GM23338 (cell line): ENCODE measurements at regions not wholly inside any gene's neighbourhood (a gene's known extent, or its start where the extent isn't known, plus 50 kb on each side); places are given as distances from the start of the nearest gene placed in this dataset.
"Not testable (repeated sequence)": the region's sequence is repeated elsewhere in the genome, so short reads cannot be mapped to it uniquely, and the experiment has no call there.

Source experiments
- ATAC-seq: fragments of 200-7000 bp; cut with Tn5 transposase; 3 replicates; pipeline ENCODE4 v1.9.1; 2020
- DNase-seq: peaks from one replicate; pipeline ENCODE4 v3.0.0-alpha.2; 2015; ENCODE audit warnings: low spot score
- H2AFZ ChIP-seq: fragments of 200-600 bp; sonication (generic); 2 replicates; pipeline ENCODE4 v1.8.0; 2016; ENCODE audit warnings: antibody characterized with exemption, mild to moderate bottlenecking, moderate library complexity
- H3F3A ChIP-seq: fragments of 200-600 bp; sonication (generic); replicated peaks from 2 replicates; pipeline ENCODE4 v1.8.0; 2017; ENCODE audit warnings: antibody characterized with exemption, mixed run types, low read depth
- H3K27ac ChIP-seq: fragments of 200-600 bp; sonication (generic); 2 replicates; pipeline ENCODE4 v1.6.1; 2016; ENCODE audit warnings: low read depth
- H3K27me3 ChIP-seq: fragments of 200-600 bp; sonication (generic); 2 replicates; pipeline ENCODE4 v1.8.0; 2016; ENCODE audit warnings: mild to moderate bottlenecking, mixed run types, moderate library complexity; ENCODE audit not compliant: insufficient read depth
- H3K36me3 ChIP-seq: fragments of 200-600 bp; sonication (generic); 2 replicates; pipeline ENCODE4 v1.8.0; 2016; ENCODE audit warnings: mild to moderate bottlenecking; ENCODE audit not compliant: insufficient read depth
- H3K4me1 ChIP-seq: fragments of 200-600 bp; sonication (generic); 2 replicates; pipeline ENCODE4 v1.8.0; 2016; ENCODE audit warnings: mild to moderate bottlenecking, moderate library complexity; ENCODE audit not compliant: insufficient read depth
- H3K4me2 ChIP-seq: fragments of 200-600 bp; sonication (generic); 2 replicates; pipeline ENCODE4 v1.7.1; 2017; ENCODE audit warnings: mixed run types
- H3K4me3 ChIP-seq: fragments of 200-600 bp; sonication (generic); 2 replicates; pipeline ENCODE4 v1.6.1; 2016; ENCODE audit warnings: mixed run types
- H3K79me2 ChIP-seq: fragments of 200-600 bp; sonication (generic); replicated peaks from 2 replicates; pipeline ENCODE4 v1.8.0; 2017; ENCODE audit warnings: mild to moderate bottlenecking; ENCODE audit not compliant: insufficient read depth
- H3K9me2 ChIP-seq: fragments of 200-600 bp; sonication (generic); 2 replicates; pipeline ENCODE4 v1.8.0; 2017; ENCODE audit not compliant: insufficient read depth
- H4K20me1 ChIP-seq: fragments of 200-600 bp; sonication (generic); replicated peaks from 2 replicates; pipeline ENCODE4 v1.8.0; 2017; ENCODE audit warnings: mild to moderate bottlenecking; ENCODE audit not compliant: insufficient read depth
- H3K27ac Mint-ChIP-seq: 2 replicates; pipeline ENCODE4 v1.8.0; 2020; ENCODE audit warnings: inconsistent platforms, mild to moderate bottlenecking, moderate library complexity, mixed read lengths
- H3K27me3 Mint-ChIP-seq: 3 replicates; pipeline ENCODE4 v1.8.0; 2022; ENCODE audit warnings: low read depth, mild to moderate bottlenecking, moderate library complexity, mixed read lengths, inconsistent platforms; ENCODE audit not compliant: insufficient read depth, poor library complexity
- H3K36me3 Mint-ChIP-seq: 3 replicates; pipeline ENCODE4 v1.8.0; 2021; ENCODE audit warnings: low read depth, mild to moderate bottlenecking, inconsistent platforms, moderate library complexity, mixed read lengths
- H3K4me1 Mint-ChIP-seq: 3 replicates; pipeline ENCODE4 v1.8.0; 2020; ENCODE audit warnings: mild to moderate bottlenecking, inconsistent platforms, mixed read lengths
- H3K4me3 Mint-ChIP-seq: 3 replicates; pipeline ENCODE4 v1.8.0; 2021; ENCODE audit warnings: moderate library complexity, mild to moderate bottlenecking, inconsistent platforms, mixed read lengths
- H3K9me3 Mint-ChIP-seq: 3 replicates; pipeline ENCODE4 v1.8.0; 2020; ENCODE audit warnings: moderate library complexity, mild to moderate bottlenecking, inconsistent platforms, mixed read lengths
- NANOG ChIP-seq: IDR thresholded peaks from 2 replicates; pipeline ENCODE4 v1.6.1; 2016; ENCODE audit warnings: antibody characterized with exemption, borderline replicate concordance
- STAT1 ChIP-seq: IDR thresholded peaks from one replicate; pipeline ENCODE4 v1.6.1; 2016; ENCODE audit warnings: antibody characterized with exemption; ENCODE audit not compliant: unreplicated experiment
- TF ChIP-seq, protein P1 (sequence below): IDR thresholded peaks from one replicate; pipeline ENCODE4 v1.6.1; 2018; ENCODE audit warnings: antibody characterized with exemption; ENCODE audit not compliant: unreplicated experiment

DNA sequence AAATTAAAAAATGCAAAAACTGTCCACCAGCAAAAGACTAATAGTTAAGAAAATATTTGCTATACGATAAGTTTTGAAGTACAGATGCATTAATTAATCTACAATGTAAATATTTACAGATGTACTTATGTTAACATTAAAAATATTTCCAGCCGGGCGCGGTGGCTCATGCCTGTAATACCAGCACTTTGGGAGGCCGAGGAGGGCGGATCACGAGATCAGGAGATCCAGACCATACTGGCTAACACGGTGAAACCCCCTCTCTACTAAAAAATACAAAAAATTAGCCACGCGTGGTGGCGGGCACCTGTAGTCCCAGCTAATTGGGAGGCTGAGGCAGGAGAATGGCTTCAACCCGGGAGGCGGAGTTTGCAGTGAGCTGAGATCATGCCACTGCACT is 982.8 kb downstream of the SLC6A15 start:
- ATAC-seq, H3K4me1 Mint-ChIP-seq: not testable (repeated sequence)

DNA sequence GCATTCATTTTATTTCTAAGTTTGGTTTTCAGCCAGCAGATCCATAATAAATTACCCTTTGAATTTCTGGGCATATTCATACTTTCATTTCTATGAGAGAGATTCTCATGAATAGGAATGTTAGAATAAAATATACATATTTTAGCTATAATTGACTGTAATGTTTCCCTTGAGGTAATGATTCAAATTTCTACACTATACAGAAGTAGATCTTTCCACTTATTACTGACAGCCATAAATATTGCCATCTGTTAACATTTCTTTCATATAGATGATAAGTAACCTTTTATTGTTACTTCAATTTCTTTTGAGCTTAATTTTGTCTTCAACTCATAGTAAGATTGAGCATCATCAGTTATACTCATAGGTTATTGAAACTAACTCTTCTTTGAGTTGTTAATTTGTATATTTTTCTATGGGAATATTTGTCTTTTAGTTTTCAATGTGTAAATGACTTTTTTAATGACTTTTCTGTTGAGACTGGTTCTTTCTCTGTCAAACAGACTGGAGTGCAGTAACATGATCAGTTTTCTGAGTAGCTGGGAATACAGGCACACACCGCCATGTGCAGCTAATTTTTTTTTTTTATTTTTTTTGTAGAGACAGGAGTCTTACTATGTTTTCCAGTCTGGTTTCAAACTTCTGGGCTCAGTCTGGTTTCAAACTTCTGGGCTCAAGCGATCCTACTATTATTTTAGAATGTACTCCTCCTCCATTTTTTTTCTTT is 991.6 kb downstream of the SLC6A15 start:
- Mint-ChIP-seq H3K27me3 (no peaks in the 10 kb centered on the region), H3K36me3 (no peaks in the 10 kb centered on the region), H3K4me3 (no peak overlapping the region), H3K27ac (no peak overlapping the region), H3K4me1 (no peaks in the 10 kb centered on the region), H3K9me3 (no peaks in the 10 kb centered on the region)
- Histone ChIP-seq H3K4me3 (no peak overlapping the region), H3K4me1 (no peaks in the 10 kb centered on the region), H3K4me2 (no peak overlapping the region), H3K36me3 (no peaks in the 10 kb centered on the region), H3K27me3 (no peaks in the 10 kb centered on the region), H4K20me1 (no peaks in the 10 kb centered on the region), H3K9me2 (no peaks in the 10 kb centered on the region), H3K79me2 (no peaks in the 10 kb centered on the region), H3K27ac (no peak overlapping the region), H2AFZ (no peak overlapping the region), H3F3A (no peaks in the 10 kb centered on the region)
- ATAC-seq (no peak), DNase-seq (no peak)
- no peak for TF ChIP-seq STAT1
- TF ChIP-seq NANOG, result no peak
- TF ChIP-seq, protein P1, sequence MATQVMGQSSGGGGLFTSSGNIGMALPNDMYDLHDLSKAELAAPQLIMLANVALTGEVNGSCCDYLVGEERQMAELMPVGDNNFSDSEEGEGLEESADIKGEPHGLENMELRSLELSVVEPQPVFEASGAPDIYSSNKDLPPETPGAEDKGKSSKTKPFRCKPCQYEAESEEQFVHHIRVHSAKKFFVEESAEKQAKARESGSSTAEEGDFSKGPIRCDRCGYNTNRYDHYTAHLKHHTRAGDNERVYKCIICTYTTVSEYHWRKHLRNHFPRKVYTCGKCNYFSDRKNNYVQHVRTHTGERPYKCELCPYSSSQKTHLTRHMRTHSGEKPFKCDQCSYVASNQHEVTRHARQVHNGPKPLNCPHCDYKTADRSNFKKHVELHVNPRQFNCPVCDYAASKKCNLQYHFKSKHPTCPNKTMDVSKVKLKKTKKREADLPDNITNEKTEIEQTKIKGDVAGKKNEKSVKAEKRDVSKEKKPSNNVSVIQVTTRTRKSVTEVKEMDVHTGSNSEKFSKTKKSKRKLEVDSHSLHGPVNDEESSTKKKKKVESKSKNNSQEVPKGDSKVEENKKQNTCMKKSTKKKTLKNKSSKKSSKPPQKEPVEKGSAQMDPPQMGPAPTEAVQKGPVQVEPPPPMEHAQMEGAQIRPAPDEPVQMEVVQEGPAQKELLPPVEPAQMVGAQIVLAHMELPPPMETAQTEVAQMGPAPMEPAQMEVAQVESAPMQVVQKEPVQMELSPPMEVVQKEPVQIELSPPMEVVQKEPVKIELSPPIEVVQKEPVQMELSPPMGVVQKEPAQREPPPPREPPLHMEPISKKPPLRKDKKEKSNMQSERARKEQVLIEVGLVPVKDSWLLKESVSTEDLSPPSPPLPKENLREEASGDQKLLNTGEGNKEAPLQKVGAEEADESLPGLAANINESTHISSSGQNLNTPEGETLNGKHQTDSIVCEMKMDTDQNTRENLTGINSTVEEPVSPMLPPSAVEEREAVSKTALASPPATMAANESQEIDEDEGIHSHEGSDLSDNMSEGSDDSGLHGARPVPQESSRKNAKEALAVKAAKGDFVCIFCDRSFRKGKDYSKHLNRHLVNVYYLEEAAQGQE, result no peak

More for the DNA sequence above, 982.8 kb downstream of the SLC6A15 start:
- not testable (repeated sequence) for H3K4me1 ChIP-seq, H3K9me2 ChIP-seq, H4K20me1 ChIP-seq, H3K79me2 ChIP-seq, H3K4me2 ChIP-seq, H3K27me3 Mint-ChIP-seq, H3K27me3 ChIP-seq, H2AFZ ChIP-seq, H3K4me3 Mint-ChIP-seq, H3K9me3 Mint-ChIP-seq, H3K27ac ChIP-seq, H3F3A ChIP-seq, H3K36me3 ChIP-seq, H3K4me3 ChIP-seq, DNase-seq, H3K27ac Mint-ChIP-seq, H3K36me3 Mint-ChIP-seq

DNA sequence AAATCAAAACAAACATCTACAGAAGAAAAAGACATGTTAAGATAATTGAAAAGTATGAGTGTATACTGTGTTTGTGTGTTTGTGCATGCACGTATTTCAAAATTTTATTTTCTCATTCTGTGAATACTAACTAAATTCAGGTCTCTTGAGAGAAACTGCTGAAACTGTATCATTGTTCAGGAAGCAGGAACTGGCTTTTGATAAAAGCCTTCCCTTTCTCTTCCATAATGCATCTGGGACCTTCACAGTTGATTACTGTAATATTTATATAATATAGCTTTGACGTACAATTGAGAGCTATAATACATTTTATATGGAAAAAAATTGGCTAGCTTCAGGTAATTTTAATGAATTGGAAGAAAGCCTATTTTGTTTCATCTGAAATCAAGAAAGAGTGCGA is 993.5 kb downstream of the SLC6A15 start:
- Histone ChIP-seq H3K27ac (no peak overlapping the region), H3K4me3 (no peak overlapping the region), H3K36me3 (no peaks in the 10 kb centered on the region), H3K4me2 (no peak overlapping the region), H3F3A (no peaks in the 10 kb centered on the region), H3K4me1 (no peaks in the 10 kb centered on the region), H4K20me1 (no peaks in the 10 kb centered on the region), H3K27me3 (no peaks in the 10 kb centered on the region), H2AFZ (no peak overlapping the region), H3K79me2 (no peaks in the 10 kb centered on the region), H3K9me2 (no peaks in the 10 kb centered on the region)
- no peak for ATAC-seq
- TF ChIP-seq NANOG, result no peak
- H3K27me3 Mint-ChIP-seq, result no peaks in the 10 kb centered on the region
- DNase-seq, result no peak
- H3K4me3 Mint-ChIP-seq, result no peak overlapping the region
- H3K27ac Mint-ChIP-seq, result no peak overlapping the region
- H3K4me1 Mint-ChIP-seq, result no peaks in the 10 kb centered on the region
- H3K36me3 Mint-ChIP-seq, result no peaks in the 10 kb centered on the region
- H3K9me3 Mint-ChIP-seq, result no peaks in the 10 kb centered on the region
